GM23338 (cell line): ENCODE measurements at regions not wholly inside any gene's neighbourhood (a gene's known extent, or its start where the extent isn't known, plus 50 kb on each side); places are given as distances from the start of the nearest gene placed in this dataset.

Experiments used
- ATAC-seq: fragments of 200-7000 bp; cut with Tn5 transposase; 3 replicates; pipeline ENCODE4 v1.9.1; 2020
- DNase-seq: peaks from one replicate; pipeline ENCODE4 v3.0.0-alpha.2; 2015; ENCODE audit warnings: low spot score
- H2AFZ ChIP-seq: fragments of 200-600 bp; sonication (generic); 2 replicates; pipeline ENCODE4 v1.8.0; 2016; ENCODE audit warnings: antibody characterized with exemption, mild to moderate bottlenecking, moderate library complexity
- H3F3A ChIP-seq: fragments of 200-600 bp; sonication (generic); replicated peaks from 2 replicates; pipeline ENCODE4 v1.8.0; 2017; ENCODE audit warnings: antibody characterized with exemption, mixed run types, low read depth
- H3K27ac ChIP-seq: fragments of 200-600 bp; sonication (generic); 2 replicates; pipeline ENCODE4 v1.6.1; 2016; ENCODE audit warnings: low read depth
- H3K27me3 ChIP-seq: fragments of 200-600 bp; sonication (generic); 2 replicates; pipeline ENCODE4 v1.8.0; 2016; ENCODE audit warnings: mild to moderate bottlenecking, mixed run types, moderate library complexity; ENCODE audit not compliant: insufficient read depth
- H3K36me3 ChIP-seq: fragments of 200-600 bp; sonication (generic); 2 replicates; pipeline ENCODE4 v1.8.0; 2016; ENCODE audit warnings: mild to moderate bottlenecking; ENCODE audit not compliant: insufficient read depth
- H3K4me1 ChIP-seq: fragments of 200-600 bp; sonication (generic); 2 replicates; pipeline ENCODE4 v1.8.0; 2016; ENCODE audit warnings: mild to moderate bottlenecking, moderate library complexity; ENCODE audit not compliant: insufficient read depth
- H3K4me2 ChIP-seq: fragments of 200-600 bp; sonication (generic); 2 replicates; pipeline ENCODE4 v1.7.1; 2017; ENCODE audit warnings: mixed run types
- H3K4me3 ChIP-seq: fragments of 200-600 bp; sonication (generic); 2 replicates; pipeline ENCODE4 v1.6.1; 2016; ENCODE audit warnings: mixed run types
- H3K79me2 ChIP-seq: fragments of 200-600 bp; sonication (generic); replicated peaks from 2 replicates; pipeline ENCODE4 v1.8.0; 2017; ENCODE audit warnings: mild to moderate bottlenecking; ENCODE audit not compliant: insufficient read depth
- H3K9me2 ChIP-seq: fragments of 200-600 bp; sonication (generic); 2 replicates; pipeline ENCODE4 v1.8.0; 2017; ENCODE audit not compliant: insufficient read depth
- H4K20me1 ChIP-seq: fragments of 200-600 bp; sonication (generic); replicated peaks from 2 replicates; pipeline ENCODE4 v1.8.0; 2017; ENCODE audit warnings: mild to moderate bottlenecking; ENCODE audit not compliant: insufficient read depth
- H3K27ac Mint-ChIP-seq: 2 replicates; pipeline ENCODE4 v1.8.0; 2020; ENCODE audit warnings: inconsistent platforms, mild to moderate bottlenecking, moderate library complexity, mixed read lengths
- H3K27me3 Mint-ChIP-seq: 3 replicates; pipeline ENCODE4 v1.8.0; 2022; ENCODE audit warnings: low read depth, mild to moderate bottlenecking, moderate library complexity, mixed read lengths, inconsistent platforms; ENCODE audit not compliant: insufficient read depth, poor library complexity
- H3K36me3 Mint-ChIP-seq: 3 replicates; pipeline ENCODE4 v1.8.0; 2021; ENCODE audit warnings: low read depth, mild to moderate bottlenecking, inconsistent platforms, moderate library complexity, mixed read lengths
- H3K4me1 Mint-ChIP-seq: 3 replicates; pipeline ENCODE4 v1.8.0; 2020; ENCODE audit warnings: mild to moderate bottlenecking, inconsistent platforms, mixed read lengths
- H3K4me3 Mint-ChIP-seq: 3 replicates; pipeline ENCODE4 v1.8.0; 2021; ENCODE audit warnings: moderate library complexity, mild to moderate bottlenecking, inconsistent platforms, mixed read lengths
- H3K9me3 Mint-ChIP-seq: 3 replicates; pipeline ENCODE4 v1.8.0; 2020; ENCODE audit warnings: moderate library complexity, mild to moderate bottlenecking, inconsistent platforms, mixed read lengths
- CTCF ChIP-seq, 2 experiments: fragments of 200-600 bp in 1 of 2; sonication (generic) in 1 of 2; conservative IDR thresholded peaks; 2 replicates each; pipeline versions ENCODE4 v1.5.1 to v1.6.1; 2016 to 2017; ENCODE audit warnings: antibody characterized with exemption in 2 of 2, low read depth in 2 of 2, mild to moderate bottlenecking in 2 of 2, moderate library complexity in 1 of 2
- EZH2 ChIP-seq: fragments of 200-600 bp; sonication (generic); IDR thresholded peaks from one replicate; pipeline ENCODE4 v1.8.0; 2017; ENCODE audit warnings: antibody characterized with exemption, mild to moderate bottlenecking, low read depth; ENCODE audit not compliant: unreplicated experiment
- EZH2phosphoT487 ChIP-seq: fragments of 200-600 bp; sonication (generic); IDR thresholded peaks from one replicate; pipeline ENCODE4 v1.8.1; 2018; ENCODE audit warnings: antibody characterized with exemption; ENCODE audit not compliant: unreplicated experiment
- NANOG ChIP-seq: IDR thresholded peaks from 2 replicates; pipeline ENCODE4 v1.6.1; 2016; ENCODE audit warnings: antibody characterized with exemption, borderline replicate concordance
- POLR2AphosphoS5 ChIP-seq: IDR thresholded peaks from 2 replicates; pipeline ENCODE4 v1.6.1; 2016; ENCODE audit warnings: antibody characterized with exemption, low read depth
- REST ChIP-seq: IDR thresholded peaks from one replicate; pipeline ENCODE4 v1.6.1; 2018; ENCODE audit warnings: antibody characterized with exemption; ENCODE audit not compliant: unreplicated experiment
- STAT1 ChIP-seq: IDR thresholded peaks from one replicate; pipeline ENCODE4 v1.6.1; 2016; ENCODE audit warnings: antibody characterized with exemption; ENCODE audit not compliant: unreplicated experiment
- ZNF114 ChIP-seq: fragments of 250-450 bp; sonication (Bioruptor Pico); IDR thresholded peaks from 2 replicates; pipeline ENCODE4 v1.5.0; 2020; ENCODE audit warnings: mild to moderate bottlenecking, moderate library complexity
- ZNF331 ChIP-seq: fragments of 250-450 bp; sonication (Bioruptor Pico); IDR thresholded peaks from 2 replicates; pipeline ENCODE4 v1.5.0; 2020; ENCODE audit warnings: low read depth, mild to moderate bottlenecking, moderate library complexity
- ZNF462 ChIP-seq: fragments of 250-450 bp; sonication (Bioruptor Pico); IDR thresholded peaks from 2 replicates; pipeline ENCODE4 v1.5.0; 2020; ENCODE audit warnings: mild to moderate bottlenecking, moderate library complexity

GRCh38 chr7:17406738-17407137 is 108.3 kb downstream of the AHR start:
- H3K27ac ChIP-seq = no peak overlapping the region
- ATAC-seq = no peak
- no peaks in the 10 kb centered on the region for H3K79me2 ChIP-seq
- no peaks in the 10 kb centered on the region for H3K4me1 Mint-ChIP-seq
- H3K4me3 Mint-ChIP-seq = no peak overlapping the region
- H2AFZ ChIP-seq = no peak overlapping the region
- H3K9me3 Mint-ChIP-seq = no peaks in the 10 kb centered on the region
- TF ChIP-seq ZNF331 (CRISPR knock-in tag) = no peak
- no peak for TF ChIP-seq STAT1
- no peak for TF ChIP-seq EZH2
- no peak for TF ChIP-seq EZH2phosphoT487
- H3K27me3 Mint-ChIP-seq = no peaks in the 10 kb centered on the region
- no peaks in the 10 kb centered on the region for H3K27me3 ChIP-seq
- H3F3A ChIP-seq = no peaks in the 10 kb centered on the region
- H3K9me2 ChIP-seq = 0 out of 2 replicates have a peak, but pooled peaks cover 4% of the 10 kb centered on the region
- H4K20me1 ChIP-seq = no peaks in the 10 kb centered on the region
- no peak overlapping the region for H3K27ac Mint-ChIP-seq
- no peaks in the 10 kb centered on the region for H3K36me3 ChIP-seq
- no peak for DNase-seq
- H3K4me1 ChIP-seq = no peaks in the 10 kb centered on the region
- H3K36me3 Mint-ChIP-seq = no peaks in the 10 kb centered on the region
- H3K4me3 ChIP-seq = no peak overlapping the region
- no peak overlapping the region for H3K4me2 ChIP-seq

- Histone ChIP-seq H3K4me1 (no peaks in the 10 kb centered on the region), H3K4me3 (no peak overlapping the region), H3F3A (no peaks in the 10 kb centered on the region), H3K27me3 (no peaks in the 10 kb centered on the region), H3K4me2 (no peak overlapping the region), H3K9me2 (0 out of 2 replicates have a peak, but pooled peaks cover 4% of the 10 kb centered on the region), H3K27ac (no peak overlapping the region), H2AFZ (no peak overlapping the region), H3K79me2 (no peaks in the 10 kb centered on the region), H4K20me1 (no peaks in the 10 kb centered on the region), H3K36me3 (no peaks in the 10 kb centered on the region)
- H3K27me3 Mint-ChIP-seq = no peaks in the 10 kb centered on the region
- H3K9me3 Mint-ChIP-seq = no peaks in the 10 kb centered on the region
- no peak overlapping the region for H3K27ac Mint-ChIP-seq
- no peak for ATAC-seq
- no peaks in the 10 kb centered on the region for H3K36me3 Mint-ChIP-seq
- H3K4me3 Mint-ChIP-seq = no peak overlapping the region
- no peak for DNase-seq
- H3K4me1 Mint-ChIP-seq = no peaks in the 10 kb centered on the region
- TF ChIP-seq ZNF114 (no peak), ZNF462 (CRISPR knock-in tag) (no peak), POLR2AphosphoS5 (no peak), STAT1 (no peak), ZNF331 (CRISPR knock-in tag) (no peak), REST (no peak), NANOG (no peak), CTCF (conservative IDR thresholded peaks at IDR 0.05; ENCODE audit: low read depth in 2 of 2) (no peak)
These were observed 108.8 kb downstream of the AHR start for GRCh38 chr7:17407229-17407628.
